Natural killer cell (primary cell): ENCODE measurements at regions not wholly inside any gene's neighbourhood (a gene's known extent, or its start where the extent isn't known, plus 50 kb on each side); places are given as distances from the start of the nearest gene placed in this dataset.

ENCODE experiments used
- ATAC-seq, 3 donors: fragments of 150-1000 bp in 2 of 3; fragments of 200-7000 bp in 1 of 3; cut with Tn5 transposase; 1 replicate in 1 of 3; 2 replicates in 2 of 3; pipeline ENCODE4 v1.10.0; 2021; ENCODE audit warnings: mild to moderate bottlenecking in 2 of 3, moderate library complexity in 2 of 3
- DNase-seq, 2 donors: peaks; one replicate each; pipeline versions ENCODE4 v3.0.0 to v3.0.0-alpha.2; 2013 to 2021; ENCODE audit warnings: mixed read lengths in 1 of 2
- H3K27ac ChIP-seq: one replicate; pipeline ENCODE4 v1.5.1; 2013; ENCODE audit warnings: mild to moderate bottlenecking, low read length
- H3K27me3 ChIP-seq: one replicate; pipeline ENCODE4 v1.6.1; 2013; ENCODE audit warnings: low read length; ENCODE audit not compliant: control insufficient read depth, insufficient read depth
- H3K36me3 ChIP-seq: one replicate; pipeline ENCODE4 v1.6.1; 2013; ENCODE audit warnings: low read length; ENCODE audit not compliant: control insufficient read depth, insufficient read depth
- H3K4me1 ChIP-seq: one replicate; pipeline ENCODE4 v1.6.1; 2013; ENCODE audit warnings: low read length; ENCODE audit not compliant: control insufficient read depth, insufficient read depth
- H3K4me3 ChIP-seq: one replicate; pipeline ENCODE4 v1.5.1; 2013; ENCODE audit warnings: low read length
- H3K9me3 ChIP-seq: one replicate; pipeline ENCODE4 v1.6.1; 2013; ENCODE audit warnings: low read length; ENCODE audit not compliant: control insufficient read depth, insufficient read depth
- H3K27ac Mint-ChIP-seq, 2 donors: one replicate each; pipeline ENCODE4 v1.8.0; 2022; ENCODE audit warnings: mild to moderate bottlenecking in 2 of 2, mixed read lengths in 2 of 2, moderate library complexity in 1 of 2
- H3K27me3 Mint-ChIP-seq, 2 donors: one replicate each; pipeline ENCODE4 v1.8.0; 2022; ENCODE audit warnings: low read depth in 2 of 2, mixed read lengths in 2 of 2
- H3K36me3 Mint-ChIP-seq: one replicate; pipeline ENCODE4 v1.8.0; 2022; ENCODE audit warnings: mixed read lengths
- H3K4me1 Mint-ChIP-seq, 2 donors: one replicate each; pipeline ENCODE4 v1.8.0; 2022; ENCODE audit warnings: mixed read lengths in 2 of 2
- H3K4me3 Mint-ChIP-seq: one replicate; pipeline ENCODE4 v1.8.0; 2022; ENCODE audit warnings: mild to moderate bottlenecking, moderate library complexity, mixed read lengths
- H3K9me3 Mint-ChIP-seq, 2 donors: one replicate each; pipeline ENCODE4 v1.8.0; 2022; ENCODE audit warnings: mixed read lengths in 2 of 2
- WGBS: methylation state at CpG from one replicate; pipeline ENCODE4 v1.1.7; 2013; ENCODE audit warnings: missing lambda C conversion rate; ENCODE audit not compliant: insufficient coverage; 5-methylcytosine and 5-hydroxymethylcytosine counted together
- intact Hi-C: fragments of 100-400 bp; cut with micrococcal nuclease; formaldehyde crosslinking; loops from one replicate; pipeline ENCODE4 v1.14.2; 2022
- TF ChIP-seq, protein P1 (sequence below): fragments of 200-600 bp; IDR thresholded peaks from one replicate; pipeline ENCODE4 v1.8.0; 2022; ENCODE audit warnings: antibody characterized with exemption

DNA sequence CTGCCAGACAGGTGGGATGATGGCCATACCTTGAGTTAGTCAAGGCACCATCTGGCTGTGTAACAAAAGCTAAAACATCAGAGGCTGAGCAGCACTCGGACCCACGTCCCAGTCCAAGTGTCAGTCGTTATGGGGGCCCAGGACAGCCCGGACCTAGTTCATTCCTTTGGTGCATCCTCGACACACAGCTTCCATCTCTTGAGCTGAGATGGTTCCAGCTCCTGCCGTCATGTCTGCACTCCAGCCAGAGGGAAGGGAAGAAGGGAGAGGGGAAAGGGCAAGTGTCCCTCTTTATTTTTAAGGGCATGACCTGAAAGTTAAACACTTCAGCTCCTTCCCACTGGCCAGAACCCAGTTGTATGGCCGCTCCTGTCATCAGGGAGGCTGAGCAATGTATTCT is 218.0 kb downstream of the SEC14L1 start:
- DNase-seq (peak in 1 of 2 donors; percentile 9), ATAC-seq (no peak)
- H3K27me3 Mint-ChIP-seq, result peaks cover 0 to under 1% of the 10 kb centered on the region in 2 donors
- H3K4me1 Mint-ChIP-seq, result peaks cover 0 to 26% of the 10 kb centered on the region in 2 donors
- WGBS, result 96% methylated on average over 7 of the region's 7 CpGs
- Histone ChIP-seq H3K27ac (no peak overlapping the region), H3K4me3 (no peak overlapping the region), H3K36me3 (no peaks in the 10 kb centered on the region), H3K9me3 (no peaks in the 10 kb centered on the region), H3K4me1 (peaks cover 19% of the 10 kb centered on the region), H3K27me3 (no peaks in the 10 kb centered on the region)
- no peak overlapping the region for H3K4me3 Mint-ChIP-seq
- intact Hi-C loops, result no loop called here
- H3K27ac Mint-ChIP-seq, result no peak overlapping the region
- H3K9me3 Mint-ChIP-seq, result no peaks in the 10 kb centered on the region
- TF ChIP-seq, protein P1, sequence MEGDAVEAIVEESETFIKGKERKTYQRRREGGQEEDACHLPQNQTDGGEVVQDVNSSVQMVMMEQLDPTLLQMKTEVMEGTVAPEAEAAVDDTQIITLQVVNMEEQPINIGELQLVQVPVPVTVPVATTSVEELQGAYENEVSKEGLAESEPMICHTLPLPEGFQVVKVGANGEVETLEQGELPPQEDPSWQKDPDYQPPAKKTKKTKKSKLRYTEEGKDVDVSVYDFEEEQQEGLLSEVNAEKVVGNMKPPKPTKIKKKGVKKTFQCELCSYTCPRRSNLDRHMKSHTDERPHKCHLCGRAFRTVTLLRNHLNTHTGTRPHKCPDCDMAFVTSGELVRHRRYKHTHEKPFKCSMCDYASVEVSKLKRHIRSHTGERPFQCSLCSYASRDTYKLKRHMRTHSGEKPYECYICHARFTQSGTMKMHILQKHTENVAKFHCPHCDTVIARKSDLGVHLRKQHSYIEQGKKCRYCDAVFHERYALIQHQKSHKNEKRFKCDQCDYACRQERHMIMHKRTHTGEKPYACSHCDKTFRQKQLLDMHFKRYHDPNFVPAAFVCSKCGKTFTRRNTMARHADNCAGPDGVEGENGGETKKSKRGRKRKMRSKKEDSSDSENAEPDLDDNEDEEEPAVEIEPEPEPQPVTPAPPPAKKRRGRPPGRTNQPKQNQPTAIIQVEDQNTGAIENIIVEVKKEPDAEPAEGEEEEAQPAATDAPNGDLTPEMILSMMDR, result no peak
- H3K36me3 Mint-ChIP-seq, result no peaks in the 10 kb centered on the region

DNA sequence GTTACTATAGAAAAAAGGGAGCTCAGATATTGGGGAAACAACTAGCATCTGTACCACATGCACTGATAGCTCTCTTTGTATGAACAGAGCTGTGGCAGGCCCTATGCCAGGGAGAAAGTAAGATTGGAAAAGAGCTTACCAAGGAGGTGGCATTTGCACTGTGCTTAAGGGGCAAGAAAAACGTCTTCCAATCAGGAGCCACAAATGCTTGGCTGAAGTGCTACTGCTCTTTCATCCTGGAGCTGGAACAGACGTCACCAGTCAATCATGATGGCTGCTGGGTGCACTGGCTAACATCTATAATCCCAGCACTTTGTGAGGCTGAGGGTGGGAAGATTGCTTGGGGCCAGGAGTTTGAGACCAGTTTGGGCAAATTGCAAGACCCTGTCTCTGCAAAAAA is 218.5 kb downstream of the SEC14L1 start:
- Histone ChIP-seq H3K36me3 (no peaks in the 10 kb centered on the region), H3K9me3 (no peaks in the 10 kb centered on the region), H3K27me3 (no peaks in the 10 kb centered on the region), H3K4me3 (no peak overlapping the region), H3K4me1 (peaks cover 24% of the 10 kb centered on the region), H3K27ac (no peak overlapping the region)
- intact Hi-C loops, result no loop called here
- Mint-ChIP-seq H3K27ac (no peak overlapping the region), H3K4me1 (peaks cover 0 to 30% of the 10 kb centered on the region in 2 donors), H3K27me3 (peaks cover 0 to 4% of the 10 kb centered on the region in 2 donors), H3K4me3 (no peak overlapping the region), H3K9me3 (no peaks in the 10 kb centered on the region), H3K36me3 (no peaks in the 10 kb centered on the region)
- DNase-seq, result no peak
- WGBS, result 80% methylated on average over 2 of the region's 2 CpGs
- ATAC-seq, result no peak
- TF ChIP-seq, protein P1, result no peak

DNA sequence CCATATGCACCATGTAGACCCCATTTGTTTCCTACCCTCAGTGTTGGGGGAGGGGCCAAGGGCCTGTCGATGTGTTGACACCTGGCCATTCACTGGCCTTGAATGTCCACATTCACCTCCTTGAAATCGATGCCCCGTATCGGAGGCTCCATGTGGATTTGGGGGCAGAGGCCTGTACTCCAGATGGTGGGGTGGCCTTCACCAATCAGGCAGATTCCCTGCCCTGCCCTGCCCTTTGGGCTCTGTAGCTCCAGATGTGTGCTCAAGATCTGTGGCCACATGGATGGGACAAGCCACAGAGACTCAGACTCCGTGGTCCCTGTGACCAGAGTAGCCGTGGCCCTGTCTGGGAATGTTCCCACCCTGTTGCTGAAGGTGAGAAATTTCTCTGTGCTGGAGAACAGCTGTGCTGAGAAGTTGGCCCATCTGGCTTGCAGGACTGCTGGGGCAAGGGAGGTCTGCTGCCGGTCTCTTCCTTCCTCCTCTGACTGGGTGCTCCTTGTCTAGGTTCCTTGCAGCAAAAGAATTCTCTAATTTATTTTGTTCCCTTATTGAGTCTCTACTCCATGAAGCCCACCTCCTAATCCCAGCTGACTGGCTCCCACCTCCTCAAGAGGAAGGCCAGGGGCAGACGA is 221.3 kb downstream of the SEC14L1 start:
- intact Hi-C loops, result no loop called here
- Mint-ChIP-seq H3K4me1 (peaks cover 0 to 28% of the 10 kb centered on the region in 2 donors), H3K36me3 (no peaks in the 10 kb centered on the region), H3K27me3 (peaks cover 0 to 4% of the 10 kb centered on the region in 2 donors), H3K4me3 (no peak overlapping the region), H3K9me3 (no peaks in the 10 kb centered on the region), H3K27ac (peak overlapping the region in 1 of 2 donors; percentile 21)
- Histone ChIP-seq H3K4me3 (no peak overlapping the region), H3K36me3 (no peaks in the 10 kb centered on the region), H3K27ac (no peak overlapping the region), H3K4me1 (peaks cover 31% of the 10 kb centered on the region), H3K27me3 (no peaks in the 10 kb centered on the region), H3K9me3 (no peaks in the 10 kb centered on the region)
- no peak for ATAC-seq
- TF ChIP-seq, protein P1, result no peak
- DNase-seq, result no peak
- WGBS, result 83% methylated on average over 8 of the region's 8 CpGs

DNA sequence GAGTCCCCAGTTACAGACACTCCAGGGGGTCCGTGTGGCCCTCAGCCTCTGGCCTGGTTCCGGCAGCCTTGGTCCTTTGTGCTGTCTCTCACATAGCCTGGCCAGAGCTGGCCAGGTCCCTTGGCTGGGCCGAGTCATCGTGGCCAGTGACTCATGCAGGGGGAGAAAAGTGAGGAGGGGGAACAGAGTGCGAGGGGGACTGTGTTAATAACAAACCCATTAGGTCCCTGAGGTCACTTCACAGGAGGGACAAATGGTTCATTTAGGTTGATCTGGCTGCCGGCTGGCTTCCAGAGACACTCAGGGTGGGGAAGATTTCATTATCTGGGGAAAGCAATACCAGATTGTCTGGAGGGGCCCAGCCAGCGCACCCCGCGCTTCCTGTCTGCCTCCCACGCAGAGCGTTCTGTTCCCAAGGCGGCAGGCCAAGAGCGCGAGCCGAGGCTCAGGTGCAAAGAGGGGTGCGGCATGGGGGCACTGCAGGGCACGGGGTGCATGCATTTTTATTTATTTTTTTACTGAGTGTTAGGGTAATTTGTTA is 223.1 kb downstream of the SEC14L1 start:
- H3K27me3 ChIP-seq, result no peaks in the 10 kb centered on the region
- TF ChIP-seq, protein P1, result no peak
- no peak overlapping the region for H3K27ac ChIP-seq
- DNase-seq (peak in 1 of 2 donors; percentile 66), ATAC-seq (no peak)
- peaks cover 0 to 7% of the 10 kb centered on the region in 2 donors for H3K27me3 Mint-ChIP-seq
- WGBS, result 40% methylated on average over 17 of the region's 17 CpGs
- H3K4me1 Mint-ChIP-seq, result peaks cover 0 to 22% of the 10 kb centered on the region in 2 donors
- no peak overlapping the region for H3K4me3 ChIP-seq
- no peak overlapping the region for H3K27ac Mint-ChIP-seq
- no peaks in the 10 kb centered on the region for H3K36me3 Mint-ChIP-seq
- H3K36me3 ChIP-seq, result no peaks in the 10 kb centered on the region
- H3K9me3 Mint-ChIP-seq, result no peaks in the 10 kb centered on the region
- H3K4me3 Mint-ChIP-seq, result no peak overlapping the region
- no peaks in the 10 kb centered on the region for H3K9me3 ChIP-seq
- peaks cover 34% of the 10 kb centered on the region for H3K4me1 ChIP-seq
- intact Hi-C loops, result no loop called here
